GM18498 (cell line): ENCODE measurements at regions not wholly inside any gene's neighbourhood (a gene's known extent, or its start where the extent isn't known, plus 50 kb on each side); places are given as distances from the start of the nearest gene placed in this dataset.
A peak's percentile ranks its signal among the peaks of the same experiment; 100 is the strongest.

Source experiments
- ATAC-seq: cut with Tn5 transposase; IDR thresholded peaks from one replicate; pipeline ENCODE4 v1.9.1; 2021; ENCODE audit warnings: mild to moderate bottlenecking, moderate library complexity; ENCODE audit not compliant: unreplicated experiment

- ATAC-seq = no peak
Measured at GRCh38 chr13:44236801-44237207, 136.8 kb upstream of the SERP2 start.

GRCh38 chr13:44237276-44237767 is 136.3 kb upstream of the SERP2 start:
- ATAC-seq = no peak

- ATAC-seq = no peak
Measured at GRCh38 chr13:44237881-44238421, 135.7 kb upstream of the SERP2 start.

- no peak for ATAC-seq
Measured at GRCh38 chr13:44240611-44241145, 132.9 kb upstream of the SERP2 start.

- no peak for ATAC-seq
Measured at GRCh38 chr13:44241638-44242037, 132.0 kb upstream of the SERP2 start.

GRCh38 chr13:44242766-44243165 is 130.9 kb upstream of the SERP2 start:
- ATAC-seq = no peak

- ATAC-seq = no peak
Measured at GRCh38 chr13:44243198-44243857, 130.3 kb upstream of the SERP2 start.

- ATAC-seq = no peak
Measured at GRCh38 chr13:44244288-44244687, 129.3 kb upstream of the SERP2 start.

- ATAC-seq = no peak
Measured at GRCh38 chr13:44249431-44249836, 124.2 kb upstream of the SERP2 start.

GRCh38 chr13:44252938-44253337 is 120.7 kb upstream of the SERP2 start:
- no peak for ATAC-seq

GRCh38 chr13:44255771-44256364 is 117.8 kb upstream of the SERP2 start:
- no peak for ATAC-seq

GRCh38 chr13:44257796-44258195 is 115.8 kb upstream of the SERP2 start:
- no peak for ATAC-seq

- ATAC-seq = peak; percentile 75
Measured at GRCh38 chr13:44259045-44260027, 114.3 kb upstream of the SERP2 start.

GRCh38 chr13:44260336-44260735 is 113.3 kb upstream of the SERP2 start:
- no peak for ATAC-seq

GRCh38 chr13:44263751-44264620 is 109.6 kb upstream of the SERP2 start:
- no peak for ATAC-seq

- ATAC-seq = no peak
Measured at GRCh38 chr13:44266305-44266704, 107.3 kb upstream of the SERP2 start.

- ATAC-seq = no peak
Measured at GRCh38 chr13:44266772-44267171, 106.9 kb upstream of the SERP2 start.

- ATAC-seq = no peak
Measured at GRCh38 chr13:44267203-44267602, 106.4 kb upstream of the SERP2 start.

GRCh38 chr13:44267980-44268379 is 105.6 kb upstream of the SERP2 start:
- no peak for ATAC-seq

GRCh38 chr13:44268980-44269379 is 104.6 kb upstream of the SERP2 start:
- ATAC-seq = no peak
